ENCODE measurements at regions not wholly inside any gene's neighbourhood (a gene's known extent, or its start where the extent isn't known, plus 50 kb on each side); places are given as distances from the start of the nearest gene placed in this dataset.

GRCh38 chr1:143748906-143749305, 222.9 kb downstream of the FAM72C start:
- TF ChIP-seq CTCF (IDR thresholded peaks at IDR 0.05 in 4 of 5, conservative IDR thresholded peaks at IDR 0.05 in 1 of 5) (no peak), POLR2A (IDR thresholded peaks at IDR 0.05) (no peak)

Measured in gastrocnemius medialis (tissue), 4 donors.